Gastroesophageal sphincter (tissue), 3 donors: ENCODE measurements at regions not wholly inside any gene's neighbourhood (a gene's known extent, or its start where the extent isn't known, plus 50 kb on each side); places are given as distances from the start of the nearest gene placed in this dataset.

Source experiments
- POLR2A ChIP-seq, 2 donors: fragments of 450-650 bp; IDR thresholded peaks; one replicate each; pipeline ENCODE4 v1.6.1; 2017; ENCODE audit warnings: antibody characterized with exemption in 2 of 2, mild to moderate bottlenecking in 2 of 2, moderate library complexity in 1 of 2
- POLR2AphosphoS5 ChIP-seq: sonication (generic); formaldehyde crosslinking; IDR thresholded peaks from one replicate; pipeline ENCODE4 v1.6.1; 2017; ENCODE audit warnings: antibody characterized with exemption
- TF ChIP-seq, protein P1 (sequence below), 4 experiments: fragments of 200-600 bp in 2 of 4; fragments of 450-650 bp in 2 of 4; sonication (generic) in 1 of 4; IDR thresholded peaks; one replicate each; pipeline ENCODE4 v1.5.1; 2017 to 2019; ENCODE audit warnings: antibody characterized with exemption in 4 of 4, mild to moderate bottlenecking in 2 of 4, moderate library complexity in 2 of 4

DNA sequence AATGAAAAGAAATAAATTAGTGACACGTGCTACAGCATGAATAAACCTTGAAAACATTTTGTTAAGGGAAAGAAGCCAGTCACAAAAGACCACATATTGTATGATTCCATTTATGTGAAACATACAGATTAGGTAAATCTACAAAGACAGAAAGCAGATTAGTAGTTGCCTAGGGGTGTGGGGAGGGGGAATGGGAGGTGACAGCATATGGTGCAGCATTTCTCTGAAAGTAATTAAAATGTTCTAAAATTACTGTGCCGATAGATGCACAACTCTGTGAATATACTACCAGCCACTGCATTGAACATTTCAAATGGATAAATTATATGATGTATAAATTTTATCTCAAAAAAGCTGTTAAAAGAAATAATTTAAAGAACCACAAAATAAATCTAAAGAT is 161.0 kb downstream of the TRIB2 start:
- TF ChIP-seq, protein P1, sequence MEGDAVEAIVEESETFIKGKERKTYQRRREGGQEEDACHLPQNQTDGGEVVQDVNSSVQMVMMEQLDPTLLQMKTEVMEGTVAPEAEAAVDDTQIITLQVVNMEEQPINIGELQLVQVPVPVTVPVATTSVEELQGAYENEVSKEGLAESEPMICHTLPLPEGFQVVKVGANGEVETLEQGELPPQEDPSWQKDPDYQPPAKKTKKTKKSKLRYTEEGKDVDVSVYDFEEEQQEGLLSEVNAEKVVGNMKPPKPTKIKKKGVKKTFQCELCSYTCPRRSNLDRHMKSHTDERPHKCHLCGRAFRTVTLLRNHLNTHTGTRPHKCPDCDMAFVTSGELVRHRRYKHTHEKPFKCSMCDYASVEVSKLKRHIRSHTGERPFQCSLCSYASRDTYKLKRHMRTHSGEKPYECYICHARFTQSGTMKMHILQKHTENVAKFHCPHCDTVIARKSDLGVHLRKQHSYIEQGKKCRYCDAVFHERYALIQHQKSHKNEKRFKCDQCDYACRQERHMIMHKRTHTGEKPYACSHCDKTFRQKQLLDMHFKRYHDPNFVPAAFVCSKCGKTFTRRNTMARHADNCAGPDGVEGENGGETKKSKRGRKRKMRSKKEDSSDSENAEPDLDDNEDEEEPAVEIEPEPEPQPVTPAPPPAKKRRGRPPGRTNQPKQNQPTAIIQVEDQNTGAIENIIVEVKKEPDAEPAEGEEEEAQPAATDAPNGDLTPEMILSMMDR (IDR thresholded peaks at IDR 0.05) = no peak
- TF ChIP-seq POLR2AphosphoS5 (no peak), POLR2A (IDR thresholded peaks at IDR 0.05) (no peak)
